ENCODE measurements at regions not wholly inside any gene's neighbourhood (a gene's known extent, or its start where the extent isn't known, plus 50 kb on each side); places are given as distances from the start of the nearest gene placed in this dataset.

GRCh38 chr3:107100573-107100972 lies 276.7 kb upstream of the CCDC54 start:
- DNase-seq (ENCODE audit: low read depth in 1 of 2, low spot score in 1 of 2): no peak

GRCh38 chr3:107103786-107104185 lies 273.5 kb upstream of the CCDC54 start:
- DNase-seq (ENCODE audit: low read depth in 1 of 2, low spot score in 1 of 2): no peak

- no peak for DNase-seq (ENCODE audit: low read depth in 1 of 2, low spot score in 1 of 2)
Observed at GRCh38 chr3:107106316-107106715, 270.9 kb upstream of the CCDC54 start.

- no peak for DNase-seq (ENCODE audit: low read depth in 1 of 2, low spot score in 1 of 2)
Observed at GRCh38 chr3:107106907-107107306, 270.3 kb upstream of the CCDC54 start.

- DNase-seq (ENCODE audit: low read depth in 1 of 2, low spot score in 1 of 2): no peak
Observed at GRCh38 chr3:107110596-107111305, 266.5 kb upstream of the CCDC54 start.

- no peak for DNase-seq (ENCODE audit: low read depth in 1 of 2, low spot score in 1 of 2)
Observed at GRCh38 chr3:107111872-107112271, 265.4 kb upstream of the CCDC54 start.

- no peak for DNase-seq (ENCODE audit: low read depth in 1 of 2, low spot score in 1 of 2)
Observed at GRCh38 chr3:107112356-107112755, 264.9 kb upstream of the CCDC54 start.

- DNase-seq (ENCODE audit: low read depth in 1 of 2, low spot score in 1 of 2): no peak
Observed at GRCh38 chr3:107116251-107116650, 261.0 kb upstream of the CCDC54 start.

GRCh38 chr3:107117156-107117555 lies 260.1 kb upstream of the CCDC54 start:
- DNase-seq (ENCODE audit: low read depth in 1 of 2, low spot score in 1 of 2): no peak

- DNase-seq (ENCODE audit: low read depth in 1 of 2, low spot score in 1 of 2): no peak
Observed at GRCh38 chr3:107117922-107118536, 259.2 kb upstream of the CCDC54 start.

GRCh38 chr3:107124885-107125284 lies 252.4 kb upstream of the CCDC54 start:
- no peak for DNase-seq (ENCODE audit: low read depth in 1 of 2, low spot score in 1 of 2)

GRCh38 chr3:107128946-107129345 lies 248.3 kb upstream of the CCDC54 start:
- DNase-seq (ENCODE audit: low read depth in 1 of 2, low spot score in 1 of 2): no peak

- no peak for DNase-seq (ENCODE audit: low read depth in 1 of 2, low spot score in 1 of 2)
Observed at GRCh38 chr3:107130089-107130700, 247.0 kb upstream of the CCDC54 start.

GRCh38 chr3:107132674-107133073 lies 244.6 kb upstream of the CCDC54 start:
- no peak for DNase-seq (ENCODE audit: low read depth in 1 of 2, low spot score in 1 of 2)

GRCh38 chr3:107133891-107134290 lies 243.3 kb upstream of the CCDC54 start:
- no peak for DNase-seq (ENCODE audit: low read depth in 1 of 2, low spot score in 1 of 2)

- no peak for DNase-seq (ENCODE audit: low read depth in 1 of 2, low spot score in 1 of 2)
Observed at GRCh38 chr3:107142171-107142570, 235.1 kb upstream of the CCDC54 start.

GRCh38 chr3:107142786-107143575 lies 234.3 kb upstream of the CCDC54 start:
- no peak for DNase-seq (ENCODE audit: low read depth in 1 of 2, low spot score in 1 of 2)

GRCh38 chr3:107150675-107151074 lies 226.6 kb upstream of the CCDC54 start:
- no peak for DNase-seq (ENCODE audit: low read depth in 1 of 2, low spot score in 1 of 2)

- no peak for DNase-seq (ENCODE audit: low read depth in 1 of 2, low spot score in 1 of 2)
Observed at GRCh38 chr3:107153981-107154380, 223.3 kb upstream of the CCDC54 start.

- no peak for DNase-seq (ENCODE audit: low read depth in 1 of 2, low spot score in 1 of 2)
Observed at GRCh38 chr3:107172411-107172810, 204.8 kb upstream of the CCDC54 start.

- no peak for DNase-seq (ENCODE audit: low read depth in 1 of 2, low spot score in 1 of 2)
Observed at GRCh38 chr3:107184375-107184774, 192.9 kb upstream of the CCDC54 start.

GRCh38 chr3:107188262-107188661 lies 189.0 kb upstream of the CCDC54 start:
- no peak for DNase-seq (ENCODE audit: low read depth in 1 of 2, low spot score in 1 of 2)
